Endothelial cell (in vitro differentiated cells): ENCODE measurements at regions not wholly inside any gene's neighbourhood (a gene's known extent, or its start where the extent isn't known, plus 50 kb on each side); places are given as distances from the start of the nearest gene placed in this dataset.
"Not testable (repeated sequence)": the region's sequence is repeated elsewhere in the genome, so short reads cannot be mapped to it uniquely, and the experiment has no call there.

Source experiments
- DNase-seq: peaks from one replicate; pipeline ENCODE4 v3.0.0; 2021; ENCODE audit warnings: low spot score
- H3K27ac Mint-ChIP-seq: one replicate; pipeline ENCODE4 v1.8.0; 2021; ENCODE audit warnings: mixed read lengths, inconsistent platforms; ENCODE audit not compliant: unreplicated experiment
- H3K27me3 Mint-ChIP-seq: one replicate; pipeline ENCODE4 v1.8.0; 2021; ENCODE audit warnings: mild to moderate bottlenecking, moderate library complexity, mixed read lengths, inconsistent platforms; ENCODE audit not compliant: unreplicated experiment
- H3K36me3 Mint-ChIP-seq: one replicate; pipeline ENCODE4 v1.8.0; 2021; ENCODE audit warnings: mild to moderate bottlenecking, low read depth, mixed read lengths, inconsistent platforms; ENCODE audit not compliant: unreplicated experiment
- H3K4me1 Mint-ChIP-seq: one replicate; pipeline ENCODE4 v1.8.0; 2021; ENCODE audit warnings: mild to moderate bottlenecking, mixed read lengths, inconsistent platforms; ENCODE audit not compliant: unreplicated experiment
- H3K4me3 Mint-ChIP-seq: one replicate; pipeline ENCODE4 v1.8.0; 2021; ENCODE audit warnings: mild to moderate bottlenecking, mixed read lengths, inconsistent platforms; ENCODE audit not compliant: unreplicated experiment
- H3K9me3 Mint-ChIP-seq: one replicate; pipeline ENCODE4 v1.8.0; 2021; ENCODE audit warnings: mixed read lengths, inconsistent platforms; ENCODE audit not compliant: unreplicated experiment
- TF ChIP-seq, protein P1 (sequence below): fragments of 200-600 bp; sonication (generic); IDR thresholded peaks from one replicate; pipeline ENCODE4 v1.5.0; 2021; ENCODE audit warnings: antibody characterized with exemption; ENCODE audit not compliant: unreplicated experiment

DNA sequence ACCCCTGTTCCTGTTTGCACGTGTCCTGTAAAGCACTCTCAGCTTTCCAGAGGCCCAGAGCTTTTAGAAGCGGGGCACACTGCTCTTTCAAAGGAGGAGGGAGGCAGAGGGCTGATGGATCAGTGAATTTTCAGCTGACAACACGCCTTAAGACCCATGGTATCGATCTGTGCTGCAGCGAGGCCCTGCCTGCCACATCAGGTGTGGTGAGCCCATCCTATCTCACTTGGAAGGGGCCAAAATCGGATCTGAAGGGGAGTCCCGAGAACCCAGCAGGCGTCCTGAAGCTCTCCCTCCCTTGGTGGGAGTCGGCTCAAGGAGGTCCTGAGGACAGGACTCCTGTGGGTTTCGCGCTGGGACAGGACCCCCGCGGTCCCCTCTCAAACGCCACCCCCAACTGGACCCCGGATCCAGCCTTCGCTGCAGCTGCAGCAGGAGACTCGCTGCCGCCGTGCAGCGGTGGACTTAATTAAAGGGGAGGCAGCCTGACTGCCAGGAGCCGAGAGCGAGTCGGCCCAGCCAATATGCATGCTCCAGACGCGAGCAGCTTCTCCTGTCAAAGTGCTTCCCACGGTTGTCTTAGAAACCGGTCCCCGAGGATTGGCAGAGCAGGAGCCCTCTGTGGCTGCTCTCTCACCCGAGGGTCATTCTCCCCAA lies 580.0 kb upstream of the ZNF337 start:
- Mint-ChIP-seq H3K27ac (no peak overlapping the region), H3K4me1 (no peaks in the 10 kb centered on the region), H3K36me3 (no peaks in the 10 kb centered on the region), H3K4me3 (no peak overlapping the region), H3K9me3 (no peaks in the 10 kb centered on the region), H3K27me3 (no peaks in the 10 kb centered on the region)
- no peak for DNase-seq
- TF ChIP-seq, protein P1, sequence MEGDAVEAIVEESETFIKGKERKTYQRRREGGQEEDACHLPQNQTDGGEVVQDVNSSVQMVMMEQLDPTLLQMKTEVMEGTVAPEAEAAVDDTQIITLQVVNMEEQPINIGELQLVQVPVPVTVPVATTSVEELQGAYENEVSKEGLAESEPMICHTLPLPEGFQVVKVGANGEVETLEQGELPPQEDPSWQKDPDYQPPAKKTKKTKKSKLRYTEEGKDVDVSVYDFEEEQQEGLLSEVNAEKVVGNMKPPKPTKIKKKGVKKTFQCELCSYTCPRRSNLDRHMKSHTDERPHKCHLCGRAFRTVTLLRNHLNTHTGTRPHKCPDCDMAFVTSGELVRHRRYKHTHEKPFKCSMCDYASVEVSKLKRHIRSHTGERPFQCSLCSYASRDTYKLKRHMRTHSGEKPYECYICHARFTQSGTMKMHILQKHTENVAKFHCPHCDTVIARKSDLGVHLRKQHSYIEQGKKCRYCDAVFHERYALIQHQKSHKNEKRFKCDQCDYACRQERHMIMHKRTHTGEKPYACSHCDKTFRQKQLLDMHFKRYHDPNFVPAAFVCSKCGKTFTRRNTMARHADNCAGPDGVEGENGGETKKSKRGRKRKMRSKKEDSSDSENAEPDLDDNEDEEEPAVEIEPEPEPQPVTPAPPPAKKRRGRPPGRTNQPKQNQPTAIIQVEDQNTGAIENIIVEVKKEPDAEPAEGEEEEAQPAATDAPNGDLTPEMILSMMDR = no peak

DNA sequence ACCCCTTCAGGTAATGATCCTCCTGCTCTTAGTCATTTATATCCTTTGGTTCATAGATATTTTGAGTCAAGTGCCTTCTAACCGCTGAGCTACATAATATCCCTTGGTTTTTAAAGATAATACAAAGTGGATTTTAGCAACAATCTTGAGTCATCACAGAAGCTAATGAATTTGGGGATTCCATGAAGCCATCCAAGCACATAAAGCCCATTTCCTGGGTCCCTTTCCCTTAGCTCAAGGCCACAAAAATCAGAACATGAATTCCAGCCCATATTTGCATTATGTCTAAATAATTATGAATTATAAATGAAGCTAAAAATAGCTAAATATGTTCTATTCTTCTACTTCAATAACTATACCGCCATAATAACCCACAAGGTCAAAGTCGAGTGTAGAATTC lies 572.1 kb upstream of the ZNF337 start:
- not testable (repeated sequence) for H3K9me3 Mint-ChIP-seq, H3K27ac Mint-ChIP-seq, H3K27me3 Mint-ChIP-seq, H3K4me1 Mint-ChIP-seq, H3K4me3 Mint-ChIP-seq, H3K36me3 Mint-ChIP-seq, DNase-seq

DNA sequence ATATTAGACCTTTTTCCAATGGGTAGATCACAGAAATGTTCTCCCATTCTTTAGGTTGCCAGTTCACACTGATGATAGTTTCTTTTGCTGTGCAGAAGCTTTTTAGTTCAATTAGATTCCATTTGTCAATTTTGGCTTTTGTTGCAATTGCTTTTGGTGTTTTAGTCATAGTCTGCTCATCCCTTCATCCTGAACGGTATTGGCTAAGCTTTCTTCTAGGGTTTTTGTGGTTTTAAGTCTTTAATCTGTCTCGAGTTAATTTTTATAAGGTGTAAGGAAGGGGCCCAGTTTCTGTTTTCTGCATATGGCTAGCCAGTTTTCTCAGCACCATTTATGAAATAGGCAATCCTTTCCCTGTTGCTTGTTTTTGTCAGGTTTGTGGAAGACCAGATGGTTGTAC lies 564.3 kb upstream of the ZNF337 start:
- not testable (repeated sequence) for H3K4me1 Mint-ChIP-seq, H3K36me3 Mint-ChIP-seq, H3K27me3 Mint-ChIP-seq, DNase-seq, H3K27ac Mint-ChIP-seq, H3K9me3 Mint-ChIP-seq, H3K4me3 Mint-ChIP-seq

DNA sequence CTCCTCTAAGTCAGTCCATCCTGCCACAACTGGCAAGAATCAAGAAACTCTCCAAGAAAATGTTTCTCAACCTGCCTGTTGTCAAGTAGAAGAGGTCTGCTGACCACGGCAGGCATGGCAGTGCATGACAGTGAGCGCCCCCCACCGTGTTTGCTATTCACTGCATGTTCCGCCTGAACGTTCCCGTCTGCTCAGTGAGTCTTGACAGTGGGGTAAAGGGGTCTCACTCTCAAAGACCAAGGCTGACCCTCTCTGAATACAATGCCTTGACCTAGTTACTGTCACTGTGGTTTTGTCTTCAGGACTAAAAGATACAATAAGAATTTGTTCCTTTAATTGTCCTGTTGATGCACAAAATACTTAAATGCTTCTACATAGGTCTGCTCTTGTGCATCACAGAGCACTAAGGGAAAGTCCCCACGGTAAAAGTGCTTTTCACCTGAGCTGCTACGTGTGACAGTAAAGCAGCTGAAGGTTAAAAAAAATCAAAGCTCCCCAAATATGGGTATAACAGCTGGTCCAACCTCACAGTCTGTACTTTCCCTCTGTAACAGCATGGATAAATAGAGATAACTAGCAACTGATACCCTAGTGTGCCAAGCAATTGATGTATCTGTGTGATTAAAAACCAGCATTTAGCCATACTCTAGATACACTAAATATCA lies 555.8 kb upstream of the ZNF337 start:
- H3K4me1 Mint-ChIP-seq, H3K4me3 Mint-ChIP-seq, H3K36me3 Mint-ChIP-seq, DNase-seq, H3K9me3 Mint-ChIP-seq, H3K27ac Mint-ChIP-seq, H3K27me3 Mint-ChIP-seq: not testable (repeated sequence)

DNA sequence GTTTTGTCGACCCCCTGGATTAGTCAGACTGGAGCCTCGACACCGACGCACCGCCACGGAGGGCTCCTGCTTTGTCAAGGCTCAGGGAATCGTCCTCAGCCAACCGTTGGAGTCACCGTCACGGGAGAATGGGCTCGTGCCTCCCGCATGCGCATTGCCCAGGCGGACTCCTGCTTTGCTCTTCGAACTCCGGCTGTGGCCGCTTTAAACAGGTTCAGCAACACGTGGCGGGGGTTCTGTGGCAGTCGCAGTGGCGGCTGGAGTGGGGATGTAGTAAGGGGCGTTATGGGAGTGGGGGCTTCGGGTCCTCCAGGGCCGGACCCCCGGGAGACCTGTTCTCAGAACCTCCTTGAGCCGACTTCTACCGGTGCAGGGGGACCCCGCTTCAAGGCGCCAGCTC lies 554.7 kb upstream of the ZNF337 start:
- not testable (repeated sequence) for DNase-seq

DNA sequence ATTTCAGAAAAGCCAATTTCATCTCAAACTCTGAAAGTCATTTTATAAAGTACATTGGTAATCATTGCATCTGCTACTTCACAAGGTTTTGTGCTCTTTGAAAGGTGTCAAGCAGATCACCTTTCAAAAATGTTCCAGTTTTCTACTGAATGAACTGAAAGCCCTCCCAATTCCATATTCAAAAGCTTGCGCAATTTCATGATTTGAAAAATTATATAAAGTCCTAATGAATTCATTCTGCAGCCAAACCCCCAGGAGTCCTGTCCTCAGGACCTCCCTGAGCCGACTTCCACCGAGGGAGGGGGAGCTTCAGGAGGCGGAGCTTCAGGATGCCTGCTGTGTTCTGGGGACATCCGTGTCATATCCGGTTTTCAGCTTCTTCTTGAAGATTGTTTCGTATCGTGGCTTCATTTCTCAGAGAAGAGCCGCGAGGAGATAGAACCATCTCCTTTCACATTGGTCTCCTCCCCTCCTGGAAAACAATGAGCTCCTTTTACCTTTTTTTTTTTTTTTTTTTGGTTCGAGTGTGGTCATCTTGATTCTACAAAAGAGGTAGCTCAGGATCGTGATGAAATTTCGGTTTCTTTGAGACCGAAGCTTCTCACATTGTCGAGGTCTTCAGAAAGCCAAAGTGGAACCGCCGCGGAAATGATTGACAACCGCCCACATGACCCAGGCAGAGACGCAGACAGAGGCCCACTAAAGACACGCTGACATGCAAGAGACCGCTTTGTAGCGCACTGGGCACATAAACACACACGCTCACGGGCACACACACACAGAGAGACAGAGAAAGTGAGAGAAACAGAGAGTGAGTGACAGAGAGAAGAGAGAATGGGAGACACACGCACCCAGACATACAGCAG lies 553.8 kb upstream of the ZNF337 start:
- H3K27ac Mint-ChIP-seq, H3K36me3 Mint-ChIP-seq, DNase-seq, H3K27me3 Mint-ChIP-seq, H3K4me1 Mint-ChIP-seq, H3K9me3 Mint-ChIP-seq, H3K4me3 Mint-ChIP-seq: not testable (repeated sequence)

More for the DNA sequence above, 554.7 kb upstream of the ZNF337 start:
- H3K27ac Mint-ChIP-seq, H3K4me1 Mint-ChIP-seq, H3K27me3 Mint-ChIP-seq, H3K4me3 Mint-ChIP-seq, H3K9me3 Mint-ChIP-seq, H3K36me3 Mint-ChIP-seq: not testable (repeated sequence)

DNA sequence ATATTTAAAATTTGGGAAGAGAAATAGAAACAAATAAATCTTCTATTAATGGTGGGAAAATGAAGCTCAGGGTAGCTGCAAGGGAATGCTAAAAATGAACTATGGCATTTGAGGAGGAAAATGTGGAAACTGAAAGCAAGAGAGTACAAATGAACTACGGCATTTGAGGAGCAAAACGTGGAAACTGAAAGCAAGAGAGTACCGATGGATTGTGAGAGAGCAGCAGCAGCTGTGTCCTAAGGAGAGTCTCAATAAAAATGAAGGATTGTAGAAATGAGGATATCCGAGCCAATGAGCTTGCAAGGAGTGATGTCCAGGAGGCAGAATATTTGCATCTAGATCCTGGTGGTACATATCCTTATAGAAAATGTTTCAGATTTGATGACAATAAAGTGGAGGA lies 547.1 kb upstream of the ZNF337 start:
- no peaks in the 10 kb centered on the region for H3K9me3 Mint-ChIP-seq
- TF ChIP-seq, protein P1 = no peak
- H3K27me3 Mint-ChIP-seq = peaks cover 2% of the 10 kb centered on the region
- no peak for DNase-seq
- no peaks in the 10 kb centered on the region for H3K36me3 Mint-ChIP-seq
- no peak overlapping the region for H3K4me3 Mint-ChIP-seq
- H3K4me1 Mint-ChIP-seq = no peaks in the 10 kb centered on the region
- no peak overlapping the region for H3K27ac Mint-ChIP-seq

DNA sequence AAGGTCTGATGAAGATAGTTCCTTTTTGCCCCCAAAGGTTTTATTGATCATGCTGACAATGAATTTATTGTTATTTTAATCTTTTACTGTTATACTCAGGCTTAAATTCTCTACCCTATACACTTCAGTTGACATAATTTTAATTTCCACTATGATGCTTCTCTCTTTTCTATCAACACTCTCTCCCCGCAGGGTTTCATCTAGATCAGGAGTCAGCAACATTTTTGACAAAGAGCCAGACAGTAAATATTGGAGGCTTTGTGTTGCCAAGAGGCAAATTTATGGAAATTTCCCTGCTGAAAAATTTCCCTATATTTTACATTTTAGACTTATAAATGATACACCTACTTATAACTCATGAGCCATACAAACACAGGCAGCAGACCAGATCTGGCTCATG lies 524.0 kb upstream of the ZNF337 start:
- not testable (repeated sequence) for H3K27ac Mint-ChIP-seq, H3K9me3 Mint-ChIP-seq, H3K4me1 Mint-ChIP-seq, H3K27me3 Mint-ChIP-seq, H3K4me3 Mint-ChIP-seq, DNase-seq, H3K36me3 Mint-ChIP-seq

DNA sequence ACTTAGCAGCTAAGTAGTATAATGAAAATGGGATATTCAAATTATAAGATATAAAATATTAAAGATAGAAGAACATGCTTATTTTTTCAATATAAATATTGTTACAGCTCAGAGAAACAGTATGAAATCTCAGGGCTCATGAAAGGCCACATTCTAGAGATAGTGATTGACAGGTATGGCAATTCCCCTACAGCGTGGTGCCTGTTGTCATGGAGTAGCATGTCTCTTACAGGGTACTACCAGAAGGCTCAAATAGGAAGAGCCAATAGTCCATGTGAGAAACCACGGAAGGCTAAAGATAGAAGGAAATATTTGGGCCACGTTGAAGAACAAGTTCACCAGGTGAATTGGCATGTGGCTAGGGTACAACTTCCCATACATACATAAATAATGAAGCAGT lies 522.9 kb upstream of the ZNF337 start:
- H3K9me3 Mint-ChIP-seq, H3K4me3 Mint-ChIP-seq, H3K4me1 Mint-ChIP-seq, H3K36me3 Mint-ChIP-seq, DNase-seq, H3K27ac Mint-ChIP-seq, H3K27me3 Mint-ChIP-seq: not testable (repeated sequence)
